Islet of Langerhans (tissue), 1 donor: ENCODE measurements at regions not wholly inside any gene's neighbourhood (a gene's known extent, or its start where the extent isn't known, plus 50 kb on each side); places are given as distances from the start of the nearest gene placed in this dataset.

Experiments
- FAIRE-seq: peaks from one replicate; lab custom pipeline; 2011; peaks lifted over from hg19 to GRCh38; lab: Jason Lieb, UNC

DNA sequence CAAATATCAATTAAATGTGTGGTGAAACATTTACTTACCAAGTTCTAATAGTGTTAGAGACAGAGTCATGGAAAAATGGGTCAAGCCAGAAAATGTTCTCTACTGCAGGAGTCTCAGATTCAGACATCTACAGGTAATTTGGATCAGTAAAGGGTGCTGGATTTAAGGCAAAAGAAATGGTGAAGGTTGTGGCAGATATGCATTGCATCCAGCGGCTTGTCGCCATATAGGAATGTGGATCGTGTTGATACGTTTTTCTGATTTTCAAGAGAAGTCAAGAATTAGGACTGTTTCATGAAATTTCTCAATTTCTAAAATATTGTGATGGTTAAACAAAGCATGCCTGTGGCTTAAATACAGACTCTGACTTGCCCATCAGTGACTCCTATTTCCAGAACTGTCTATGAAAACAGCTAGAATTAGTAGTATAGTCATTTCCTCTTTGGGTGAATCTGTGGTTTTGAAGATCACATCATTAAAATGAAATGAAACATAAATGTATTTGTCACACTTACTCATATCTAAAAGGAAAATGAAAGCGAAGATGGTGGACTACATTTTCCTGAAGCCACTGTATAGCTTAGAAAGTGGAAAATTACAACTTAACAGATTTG lies 110.1 kb upstream of the VEGFC start:
- no peak for FAIRE-seq

GRCh38 chr4:176906709-176907108 lies 114.0 kb upstream of the VEGFC start:
- no peak for FAIRE-seq

DNA sequence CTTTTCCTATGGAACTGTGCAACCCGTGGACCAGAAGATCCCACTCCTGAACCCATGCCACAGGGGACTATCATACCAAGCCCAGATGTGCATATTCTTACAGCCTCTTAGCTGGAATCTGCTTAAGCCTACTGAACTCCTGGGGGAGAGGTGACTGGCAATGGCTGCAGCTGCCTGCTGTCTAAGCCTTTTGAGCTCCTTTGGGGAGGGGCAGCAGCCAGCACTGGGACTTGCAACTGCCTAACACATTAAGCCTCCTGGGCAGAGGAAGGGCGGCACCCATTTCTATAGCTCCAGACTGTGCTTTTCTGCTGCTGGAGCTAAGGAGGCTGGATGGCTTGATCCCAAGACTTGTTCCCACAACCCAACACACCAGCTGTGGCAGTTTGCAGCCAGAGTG lies 117.9 kb upstream of the VEGFC start:
- FAIRE-seq: no peak

GRCh38 chr4:176919631-176920030 lies 126.9 kb upstream of the VEGFC start:
- no peak for FAIRE-seq

- no peak for FAIRE-seq
Measured at GRCh38 chr4:176920694-176921093, 128.0 kb upstream of the VEGFC start.

DNA sequence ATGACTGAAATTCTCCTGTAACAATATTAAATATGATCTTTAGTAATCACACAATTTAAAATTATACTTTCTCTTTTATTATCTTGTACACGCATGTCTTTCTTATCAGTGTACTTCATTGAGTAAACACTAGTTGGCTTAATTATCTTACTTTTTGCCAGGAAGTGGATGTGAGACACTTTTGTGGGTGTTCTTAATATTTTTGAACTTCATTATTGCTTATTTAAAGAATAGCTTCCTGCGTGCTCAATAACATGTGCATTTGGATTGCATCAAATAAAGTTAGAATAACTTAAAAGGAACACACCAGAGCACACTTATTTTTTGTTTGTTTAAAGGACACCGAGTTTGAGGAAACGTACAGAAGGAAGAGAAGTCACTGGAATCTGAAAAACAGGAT lies 128.5 kb upstream of the VEGFC start:
- FAIRE-seq: no peak

GRCh38 chr4:176924238-176924637 lies 131.5 kb upstream of the VEGFC start:
- no peak for FAIRE-seq

GRCh38 chr4:176925962-176926361 lies 133.2 kb upstream of the VEGFC start:
- no peak for FAIRE-seq

DNA sequence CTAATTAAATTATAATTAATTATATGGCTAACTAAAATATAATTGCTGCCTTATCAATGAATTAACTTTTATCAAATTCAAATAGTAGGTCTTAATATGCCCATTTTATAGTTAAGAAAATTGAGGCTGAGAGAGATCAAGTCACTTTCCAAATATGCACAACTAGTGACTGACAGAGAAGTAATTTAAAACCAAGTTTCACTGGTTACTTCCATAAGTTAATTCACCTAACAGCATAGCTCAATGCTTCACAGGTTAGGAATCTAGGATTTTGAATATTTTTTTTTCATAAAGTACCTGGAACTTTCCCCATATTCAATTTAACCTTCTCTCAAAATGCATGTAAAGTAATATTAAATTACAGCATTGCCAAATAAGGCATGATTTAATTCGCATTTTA lies 134.4 kb upstream of the VEGFC start:
- no peak for FAIRE-seq

DNA sequence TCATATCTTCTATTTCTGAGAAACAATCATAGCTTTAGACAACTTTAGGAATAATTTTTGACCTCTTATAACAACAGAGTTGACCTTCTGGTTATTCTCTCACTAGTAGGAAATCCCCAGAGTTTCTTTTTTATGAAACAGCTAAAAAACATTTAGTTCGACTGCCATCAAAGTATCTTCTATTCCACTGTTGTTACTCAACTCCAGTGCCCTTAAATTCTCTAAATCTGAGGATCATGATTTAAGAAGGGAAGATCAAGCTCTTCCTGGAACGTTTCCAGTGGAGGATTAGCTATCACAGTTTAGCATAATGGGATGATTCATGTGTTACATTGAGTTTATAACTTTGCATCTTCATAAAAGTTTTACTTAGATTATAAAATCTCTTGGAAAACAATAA lies 134.9 kb upstream of the VEGFC start:
- FAIRE-seq: no peak

DNA sequence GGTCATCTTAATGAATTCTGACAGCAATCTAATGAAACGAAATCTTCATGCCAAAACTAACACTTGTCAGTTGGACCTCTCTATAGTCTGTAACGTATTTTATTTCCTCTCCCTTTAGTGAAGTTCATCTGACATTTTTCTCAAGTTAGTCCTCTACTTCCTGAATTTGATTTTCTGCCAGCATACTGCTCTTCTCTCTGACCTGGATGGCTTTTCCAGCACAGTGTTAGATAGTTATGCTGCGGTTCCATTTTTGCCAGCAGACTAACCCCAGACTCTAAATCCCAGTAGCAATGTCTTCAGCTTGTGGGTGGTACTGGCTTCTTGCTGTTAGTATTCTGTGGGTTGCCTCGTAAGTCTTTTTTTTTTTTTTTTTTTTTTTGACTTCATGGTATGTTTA lies 146.7 kb upstream of the VEGFC start:
- FAIRE-seq: no peak

GRCh38 chr4:176945334-176945733 lies 152.6 kb upstream of the VEGFC start:
- no peak for FAIRE-seq

DNA sequence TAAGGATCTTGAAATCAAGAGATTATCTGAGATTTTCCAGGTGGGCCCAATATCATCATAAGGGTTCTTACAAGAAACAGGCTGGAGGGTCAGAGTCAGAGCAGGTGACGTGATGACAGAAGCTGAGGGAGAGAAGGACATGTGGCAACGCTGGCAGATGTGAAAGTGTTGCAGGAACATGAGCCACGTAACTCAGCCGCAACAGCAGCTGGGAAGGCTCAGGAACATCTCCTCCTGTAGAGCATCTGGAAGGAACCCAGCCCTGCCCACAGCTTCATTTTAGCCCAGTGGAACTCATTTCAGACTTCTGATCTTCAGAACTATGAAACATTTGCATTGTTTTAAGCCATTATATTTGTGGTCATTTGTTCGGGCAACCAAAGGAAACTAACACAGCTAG lies 156.3 kb upstream of the VEGFC start:
- no peak for FAIRE-seq

DNA sequence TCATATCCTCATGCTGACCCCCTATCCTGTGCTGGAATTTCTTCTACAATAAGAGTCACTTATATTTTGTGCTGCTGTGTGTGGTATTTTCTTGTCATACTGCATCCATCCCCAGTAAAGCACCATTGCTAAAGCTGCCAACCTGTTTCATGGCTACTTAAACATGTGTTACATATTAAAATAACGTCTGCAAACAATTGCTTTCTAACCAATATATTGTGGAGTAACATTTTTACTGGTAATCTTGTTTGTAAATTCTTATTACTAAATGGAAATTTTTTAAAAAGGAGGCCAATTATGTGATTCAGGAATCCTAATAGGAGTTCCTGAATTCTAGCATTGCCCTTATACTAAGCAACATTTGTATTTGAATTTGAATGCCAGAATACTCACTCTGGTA lies 160.3 kb upstream of the VEGFC start:
- no peak for FAIRE-seq

- FAIRE-seq: no peak
Measured at GRCh38 chr4:176957353-176958118, 164.8 kb upstream of the VEGFC start.

DNA sequence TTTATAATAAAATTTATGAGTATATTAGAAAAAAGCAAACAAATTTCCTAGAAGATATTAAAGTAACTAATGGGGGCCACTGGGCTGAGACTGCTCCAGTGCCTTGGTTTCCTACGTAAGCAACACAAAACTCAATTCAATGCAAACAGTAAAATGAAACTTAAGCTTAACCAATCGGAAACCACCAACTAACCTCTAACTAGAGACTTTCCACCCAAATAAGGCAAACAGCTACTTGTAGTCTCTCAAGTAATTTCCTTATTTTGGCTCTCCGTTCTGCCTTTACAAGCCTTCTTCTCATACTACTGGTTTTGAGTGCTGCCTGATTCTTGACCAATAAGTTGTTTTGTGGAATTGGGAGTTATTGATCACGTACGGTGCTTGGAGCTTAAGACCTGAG lies 167.3 kb upstream of the VEGFC start:
- no peak for FAIRE-seq

DNA sequence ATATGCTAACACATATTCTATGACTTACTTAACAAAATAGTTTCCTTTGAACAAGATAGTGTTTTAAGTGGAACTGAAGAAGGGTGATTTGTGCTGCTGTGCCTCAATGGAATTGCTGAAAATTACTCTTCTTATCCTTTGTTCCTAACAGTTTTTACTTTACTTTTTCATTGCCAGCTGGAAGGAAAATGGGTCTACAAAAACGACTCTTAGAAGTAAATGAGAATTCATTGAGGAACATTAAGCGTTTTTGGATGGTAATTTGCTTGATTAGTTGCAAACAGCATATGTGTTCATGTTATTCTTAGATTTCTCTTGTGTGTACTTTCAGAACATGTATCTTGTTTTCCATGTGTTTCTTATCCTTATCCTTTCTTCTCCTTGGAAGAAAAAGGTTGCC lies 170.4 kb upstream of the VEGFC start:
- FAIRE-seq: no peak

DNA sequence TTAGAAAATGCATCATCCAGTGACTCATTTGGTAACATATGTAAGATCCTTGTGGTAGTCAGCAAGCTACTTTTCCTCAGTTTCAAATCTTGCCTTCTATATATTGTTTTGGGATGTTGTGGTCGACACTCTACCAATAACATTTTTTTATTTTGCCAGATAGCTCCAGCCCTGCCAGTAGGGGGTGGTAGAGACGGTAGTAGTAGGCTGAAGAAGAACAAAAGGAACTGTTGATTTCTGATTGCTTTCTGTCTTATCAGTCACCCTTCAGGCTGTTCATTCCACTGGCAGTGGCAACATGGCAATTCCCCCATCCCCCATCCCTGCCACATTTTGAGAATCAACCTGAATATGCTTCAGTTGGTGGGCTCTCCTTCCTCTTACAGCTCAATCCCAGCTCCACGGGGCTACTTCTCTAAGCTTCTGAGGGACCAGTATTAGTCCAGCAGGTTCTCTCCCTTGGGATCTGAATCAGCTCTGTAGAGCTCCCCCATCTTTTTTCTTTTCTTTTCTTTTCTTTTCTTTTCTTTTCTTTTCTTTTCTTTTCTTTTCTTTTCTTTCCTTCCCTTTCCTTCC lies 171.5 kb upstream of the VEGFC start:
- no peak for FAIRE-seq

- FAIRE-seq: no peak
Measured at GRCh38 chr4:176967586-176967985, 174.9 kb upstream of the VEGFC start.

DNA sequence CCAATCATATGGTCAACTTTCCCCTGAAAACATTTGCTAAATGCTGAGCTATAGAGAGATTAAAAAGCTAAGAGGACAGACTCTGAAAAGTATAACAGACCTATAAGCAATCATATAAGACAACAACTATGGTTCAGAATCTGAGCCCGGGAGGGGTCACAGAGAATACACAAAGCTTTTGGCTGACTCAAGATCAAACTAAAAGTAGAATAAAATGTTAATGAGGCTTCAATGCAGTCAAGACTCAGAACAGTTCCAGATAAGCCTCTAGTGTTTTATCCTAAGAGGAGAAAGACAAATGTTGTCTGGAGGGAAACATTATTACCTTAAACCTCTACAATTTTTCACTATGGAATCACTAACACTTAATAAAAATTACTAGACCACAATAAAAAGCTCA lies 175.4 kb upstream of the VEGFC start:
- no peak for FAIRE-seq

DNA sequence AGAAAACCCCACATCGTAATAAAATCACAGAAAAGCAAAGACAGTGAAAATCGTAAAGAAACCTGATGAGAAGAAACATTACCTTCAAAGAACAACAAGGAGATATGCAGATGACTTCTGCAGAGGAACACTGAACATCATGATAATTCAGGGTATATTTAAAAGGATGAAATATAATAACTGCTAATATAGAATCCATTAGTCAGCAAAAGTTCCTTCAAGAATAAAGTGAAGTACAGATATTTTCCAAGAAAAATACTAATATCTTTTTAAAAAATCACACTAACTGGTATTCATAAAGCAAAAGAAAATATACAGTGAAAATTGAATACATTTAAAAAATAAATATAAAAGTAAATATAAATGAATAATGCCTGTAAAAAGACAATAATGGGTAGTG lies 176.3 kb upstream of the VEGFC start:
- FAIRE-seq: no peak

DNA sequence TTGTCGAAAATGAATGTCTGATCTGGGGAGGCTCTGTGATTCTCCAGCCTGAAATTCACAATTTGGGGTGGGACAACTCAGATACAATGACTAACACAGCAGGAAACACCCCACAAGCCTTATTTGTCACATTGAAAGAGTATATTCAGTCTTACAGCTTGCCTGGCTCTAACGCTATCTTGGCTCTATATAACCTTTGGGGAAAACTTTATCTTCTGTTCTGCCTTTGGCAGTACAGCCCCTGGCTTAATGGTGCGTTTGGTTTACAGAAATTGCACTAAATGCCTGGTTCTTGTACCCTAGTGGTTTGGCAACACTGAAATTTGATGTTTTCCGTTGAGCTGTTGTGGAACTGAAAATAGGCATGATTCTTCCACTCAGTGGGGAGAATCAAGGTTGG lies 178.1 kb upstream of the VEGFC start:
- no peak for FAIRE-seq

- FAIRE-seq: no peak
Measured at GRCh38 chr4:176971576-176972115, 178.9 kb upstream of the VEGFC start.

DNA sequence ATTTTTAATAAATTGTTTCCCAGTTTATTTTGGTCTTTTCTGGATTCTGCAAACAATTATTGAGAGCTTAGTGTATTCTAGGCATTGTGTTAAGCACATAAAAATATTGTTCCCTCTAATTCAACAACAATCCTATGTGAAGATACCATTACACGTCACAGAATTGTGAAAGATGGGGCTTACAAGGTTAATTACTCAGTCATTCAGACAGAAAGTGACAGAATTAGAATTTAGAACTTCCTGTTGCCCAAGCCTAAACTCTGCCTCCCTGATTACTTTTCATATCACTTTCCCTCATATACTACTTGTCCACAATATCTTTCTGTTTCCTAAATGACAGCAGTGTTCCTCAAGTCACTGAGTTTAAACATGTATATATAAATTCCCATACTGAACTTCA lies 186.7 kb upstream of the VEGFC start:
- FAIRE-seq: no peak
